Astrocyte (in vitro differentiated cells and primary cell): ENCODE measurements at regions not wholly inside any gene's neighbourhood (a gene's known extent, or its start where the extent isn't known, plus 50 kb on each side); places are given as distances from the start of the nearest gene placed in this dataset.

Experiments used
- DNase-seq: peaks from one replicate; pipeline ENCODE4 v3.0.0-alpha.2; 2010; ENCODE audit warnings: low read depth
- FAIRE-seq: peaks from 2 replicates; lab custom pipeline; 2011; peaks lifted over from hg19 to GRCh38; lab: Jason Lieb, UNC
- H2AFZ ChIP-seq: 2 replicates; pipeline ENCODE4 v1.6.0; 2012; ENCODE audit warnings: low read depth, low read length, inconsistent platforms
- H3K27ac ChIP-seq: 2 replicates; pipeline ENCODE4 v1.5.1; 2011; ENCODE audit warnings: low read depth, low read length, inconsistent platforms
- H3K27me3 ChIP-seq: 2 replicates; pipeline ENCODE4 v1.6.0; 2011; ENCODE audit warnings: low read length, inconsistent platforms; ENCODE audit not compliant: insufficient read depth
- H3K36me3 ChIP-seq: 2 replicates; pipeline ENCODE4 v1.5.1; 2011; ENCODE audit warnings: low read length, inconsistent platforms; ENCODE audit not compliant: insufficient read depth
- H3K4me1 ChIP-seq: 2 replicates; pipeline ENCODE4 v1.5.1; 2011; ENCODE audit warnings: low read length, inconsistent platforms; ENCODE audit not compliant: insufficient read depth
- H3K4me2 ChIP-seq: 2 replicates; pipeline ENCODE4 v1.6.0; 2012; ENCODE audit warnings: low read length, inconsistent platforms
- H3K4me3 ChIP-seq: 2 replicates; pipeline ENCODE4 v1.5.1; 2011; ENCODE audit warnings: low read depth, mild to moderate bottlenecking, low read length, inconsistent platforms; ENCODE audit not compliant: insufficient read depth
- H3K79me2 ChIP-seq: 2 replicates; pipeline ENCODE4 v1.6.0; 2012; ENCODE audit warnings: mild to moderate bottlenecking, low read length, inconsistent platforms; ENCODE audit not compliant: insufficient read depth
- H3K9ac ChIP-seq: 2 replicates; pipeline ENCODE4 v1.6.0; 2012; ENCODE audit warnings: mild to moderate bottlenecking, low read length, inconsistent platforms
- H3K9me3 ChIP-seq: 2 replicates; pipeline ENCODE4 v1.5.1; 2012; ENCODE audit warnings: low read depth, mild to moderate bottlenecking, low read length, inconsistent platforms; ENCODE audit not compliant: insufficient read depth
- H4K20me1 ChIP-seq: 2 replicates; pipeline ENCODE4 v1.6.0; 2012; ENCODE audit warnings: low read length, inconsistent platforms; ENCODE audit not compliant: insufficient read depth
- H3K27ac Mint-ChIP-seq: one replicate; pipeline ENCODE4 v1.8.0; 2021; ENCODE audit warnings: mild to moderate bottlenecking, mixed read lengths; ENCODE audit not compliant: unreplicated experiment
- H3K27me3 Mint-ChIP-seq: one replicate; pipeline ENCODE4 v1.8.0; 2021; ENCODE audit warnings: low read depth, mixed read lengths; ENCODE audit not compliant: unreplicated experiment
- H3K36me3 Mint-ChIP-seq: one replicate; pipeline ENCODE4 v1.8.0; 2021; ENCODE audit warnings: low read depth, mixed read lengths; ENCODE audit not compliant: unreplicated experiment
- H3K4me1 Mint-ChIP-seq: one replicate; pipeline ENCODE4 v1.8.0; 2021; ENCODE audit warnings: low read depth, mixed read lengths; ENCODE audit not compliant: unreplicated experiment
- H3K4me3 Mint-ChIP-seq: one replicate; pipeline ENCODE4 v1.8.0; 2021; ENCODE audit warnings: mild to moderate bottlenecking, moderate library complexity, mixed read lengths; ENCODE audit not compliant: unreplicated experiment
- H3K9me3 Mint-ChIP-seq: one replicate; pipeline ENCODE4 v1.8.0; 2021; ENCODE audit warnings: mild to moderate bottlenecking, mixed read lengths; ENCODE audit not compliant: unreplicated experiment
- EZH2 ChIP-seq: IDR thresholded peaks from 2 replicates; pipeline ENCODE4 v1.6.1; 2012; ENCODE audit warnings: mild to moderate bottlenecking, low read length, inconsistent platforms; ENCODE audit not compliant: insufficient read depth
- TF ChIP-seq, protein P1 (sequence below): IDR thresholded peaks from 2 replicates; pipeline ENCODE4 v1.5.1; 2011; ENCODE audit warnings: low read depth, mild to moderate bottlenecking, inconsistent platforms, low read length, moderate library complexity; ENCODE audit not compliant: insufficient read depth

DNA sequence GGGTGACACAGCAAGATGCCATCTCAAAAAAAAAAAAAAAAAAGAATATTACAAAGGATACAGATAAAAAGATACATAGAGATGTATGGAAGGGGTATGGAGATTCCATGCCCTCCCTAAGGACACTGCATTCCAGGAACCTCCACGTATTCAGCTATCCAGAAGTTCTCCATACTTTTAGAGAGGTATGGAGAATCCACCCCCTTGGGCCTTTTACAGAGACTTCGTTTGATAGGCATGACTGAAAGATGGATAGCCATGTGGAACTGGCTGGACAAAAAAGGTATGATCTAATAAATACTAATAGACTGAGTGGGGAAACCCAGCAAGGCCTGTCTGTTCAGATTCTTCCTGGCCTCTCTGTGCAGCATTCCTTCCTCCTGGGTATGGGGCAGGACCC is 56.6 kb upstream of the DMRT1 start:
- Mint-ChIP-seq H3K4me1 (no peaks in the 10 kb centered on the region), H3K4me3 (no peak overlapping the region), H3K27ac (no peak overlapping the region), H3K9me3 (peaks cover 1% of the 10 kb centered on the region), H3K27me3 (no peaks in the 10 kb centered on the region), H3K36me3 (no peaks in the 10 kb centered on the region)
- no peak for FAIRE-seq
- Histone ChIP-seq H3K36me3 (no peaks in the 10 kb centered on the region), H3K27ac (no peak overlapping the region), H4K20me1 (no peaks in the 10 kb centered on the region), H3K9ac (no peak overlapping the region), H3K4me3 (no peak overlapping the region), H3K4me1 (no peaks in the 10 kb centered on the region), H2AFZ (no peak overlapping the region), H3K27me3 (no peaks in the 10 kb centered on the region), H3K9me3 (no peaks in the 10 kb centered on the region), H3K79me2 (no peaks in the 10 kb centered on the region), H3K4me2 (no peak overlapping the region)
- TF ChIP-seq EZH2: no peak
- TF ChIP-seq, protein P1, sequence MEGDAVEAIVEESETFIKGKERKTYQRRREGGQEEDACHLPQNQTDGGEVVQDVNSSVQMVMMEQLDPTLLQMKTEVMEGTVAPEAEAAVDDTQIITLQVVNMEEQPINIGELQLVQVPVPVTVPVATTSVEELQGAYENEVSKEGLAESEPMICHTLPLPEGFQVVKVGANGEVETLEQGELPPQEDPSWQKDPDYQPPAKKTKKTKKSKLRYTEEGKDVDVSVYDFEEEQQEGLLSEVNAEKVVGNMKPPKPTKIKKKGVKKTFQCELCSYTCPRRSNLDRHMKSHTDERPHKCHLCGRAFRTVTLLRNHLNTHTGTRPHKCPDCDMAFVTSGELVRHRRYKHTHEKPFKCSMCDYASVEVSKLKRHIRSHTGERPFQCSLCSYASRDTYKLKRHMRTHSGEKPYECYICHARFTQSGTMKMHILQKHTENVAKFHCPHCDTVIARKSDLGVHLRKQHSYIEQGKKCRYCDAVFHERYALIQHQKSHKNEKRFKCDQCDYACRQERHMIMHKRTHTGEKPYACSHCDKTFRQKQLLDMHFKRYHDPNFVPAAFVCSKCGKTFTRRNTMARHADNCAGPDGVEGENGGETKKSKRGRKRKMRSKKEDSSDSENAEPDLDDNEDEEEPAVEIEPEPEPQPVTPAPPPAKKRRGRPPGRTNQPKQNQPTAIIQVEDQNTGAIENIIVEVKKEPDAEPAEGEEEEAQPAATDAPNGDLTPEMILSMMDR: no peak
- no peak for DNase-seq

DNA sequence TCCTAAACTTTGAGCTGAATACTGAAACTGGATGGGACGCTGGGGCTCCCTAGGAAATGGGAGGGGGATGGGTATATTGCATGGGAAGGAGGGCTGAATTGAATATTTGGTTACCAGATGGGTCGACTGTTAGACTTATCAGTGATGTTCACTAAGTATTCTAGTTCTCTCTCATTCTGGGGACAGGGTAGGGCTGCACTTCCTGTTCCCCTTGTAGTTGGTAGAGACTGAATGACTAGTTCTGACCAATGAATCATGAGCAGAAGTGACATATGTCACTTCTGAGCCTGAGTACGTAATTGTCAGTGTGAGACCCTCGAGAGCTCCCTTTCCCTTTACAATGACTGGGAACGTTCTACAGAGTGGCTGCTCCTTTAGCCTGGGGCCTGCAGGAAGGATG is 55.5 kb upstream of the DMRT1 start:
- Mint-ChIP-seq H3K4me3 (no peak overlapping the region), H3K27me3 (no peaks in the 10 kb centered on the region), H3K27ac (no peak overlapping the region), H3K4me1 (no peaks in the 10 kb centered on the region), H3K9me3 (peaks cover 1% of the 10 kb centered on the region), H3K36me3 (no peaks in the 10 kb centered on the region)
- no peak overlapping the region for H3K9ac ChIP-seq
- no peak overlapping the region for H2AFZ ChIP-seq
- DNase-seq (no peak), FAIRE-seq (no peak)
- no peak overlapping the region for H3K27ac ChIP-seq
- no peaks in the 10 kb centered on the region for H3K36me3 ChIP-seq
- H3K4me2 ChIP-seq: no peak overlapping the region
- TF ChIP-seq, protein P1: no peak
- TF ChIP-seq EZH2: no peak
- H3K9me3 ChIP-seq: no peaks in the 10 kb centered on the region
- H3K4me1 ChIP-seq: no peaks in the 10 kb centered on the region
- H3K79me2 ChIP-seq: no peaks in the 10 kb centered on the region
- H4K20me1 ChIP-seq: no peaks in the 10 kb centered on the region
- no peaks in the 10 kb centered on the region for H3K27me3 ChIP-seq
- no peak overlapping the region for H3K4me3 ChIP-seq

DNA sequence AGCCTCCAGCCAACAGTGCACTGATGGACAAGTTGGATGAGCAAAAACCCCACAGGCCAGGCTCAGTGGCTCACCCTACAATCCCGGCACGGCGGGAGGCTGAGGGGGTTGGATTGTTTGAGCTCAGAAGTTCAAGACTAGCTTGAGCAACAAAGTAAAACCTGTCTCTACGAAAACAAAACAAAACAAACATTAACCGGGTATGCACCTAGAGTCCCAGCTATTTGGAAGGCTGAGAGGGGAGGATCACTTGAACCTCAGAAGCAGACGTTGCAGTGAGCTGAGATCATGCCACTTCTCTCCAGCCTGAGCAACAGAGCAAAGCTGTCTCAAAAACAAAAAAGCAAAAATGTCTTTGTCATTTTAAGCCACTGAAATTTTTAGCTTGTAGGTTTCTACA is 55.1 kb upstream of the DMRT1 start:
- Mint-ChIP-seq H3K4me1 (no peaks in the 10 kb centered on the region), H3K4me3 (no peak overlapping the region), H3K36me3 (no peaks in the 10 kb centered on the region), H3K9me3 (peaks cover 1% of the 10 kb centered on the region), H3K27me3 (no peaks in the 10 kb centered on the region), H3K27ac (no peak overlapping the region)
- Histone ChIP-seq H3K79me2 (no peaks in the 10 kb centered on the region), H3K27me3 (no peaks in the 10 kb centered on the region), H3K27ac (no peak overlapping the region), H3K36me3 (no peaks in the 10 kb centered on the region), H2AFZ (no peak overlapping the region), H3K4me2 (no peak overlapping the region), H4K20me1 (no peaks in the 10 kb centered on the region), H3K9me3 (no peaks in the 10 kb centered on the region), H3K4me3 (no peak overlapping the region), H3K9ac (no peak overlapping the region), H3K4me1 (no peaks in the 10 kb centered on the region)
- TF ChIP-seq, protein P1: no peak
- no peak for TF ChIP-seq EZH2
- FAIRE-seq: no peak
- no peak for DNase-seq
